Chondrocyte (in vitro differentiated cells): ENCODE measurements at regions not wholly inside any gene's neighbourhood (a gene's known extent, or its start where the extent isn't known, plus 50 kb on each side); places are given as distances from the start of the nearest gene placed in this dataset.
"Not testable (repeated sequence)": the region's sequence is repeated elsewhere in the genome, so short reads cannot be mapped to it uniquely, and the experiment has no call there.

Experiments used
- DNase-seq: peaks from one replicate; pipeline ENCODE4 v3.0.0; 2021; ENCODE audit warnings: mixed read lengths, low spot score
- H3K27ac Mint-ChIP-seq: one replicate; pipeline ENCODE4 v1.8.0; 2021; ENCODE audit warnings: mild to moderate bottlenecking, moderate library complexity, mixed read lengths; ENCODE audit not compliant: unreplicated experiment
- H3K27me3 Mint-ChIP-seq: 2 replicates; pipeline ENCODE4 v1.8.0; 2021; ENCODE audit warnings: low read depth, mixed read lengths
- H3K36me3 Mint-ChIP-seq: 2 replicates; pipeline ENCODE4 v1.8.0; 2021; ENCODE audit warnings: low read depth, mixed read lengths
- H3K4me1 Mint-ChIP-seq: 2 replicates; pipeline ENCODE4 v1.8.0; 2021; ENCODE audit warnings: low read depth, mild to moderate bottlenecking, mixed read lengths
- H3K4me3 Mint-ChIP-seq: one replicate; pipeline ENCODE4 v1.8.0; 2021; ENCODE audit warnings: mild to moderate bottlenecking, moderate library complexity, mixed read lengths; ENCODE audit not compliant: unreplicated experiment
- H3K9me3 Mint-ChIP-seq: 2 replicates; pipeline ENCODE4 v1.8.0; 2021; ENCODE audit warnings: low read depth, mixed read lengths
- TF ChIP-seq, protein P1 (sequence below): fragments of 200-600 bp; sonication (generic); IDR thresholded peaks from 2 replicates; pipeline ENCODE4 v1.5.0; 2021; ENCODE audit warnings: antibody characterized with exemption, mild to moderate bottlenecking, moderate library complexity

DNA sequence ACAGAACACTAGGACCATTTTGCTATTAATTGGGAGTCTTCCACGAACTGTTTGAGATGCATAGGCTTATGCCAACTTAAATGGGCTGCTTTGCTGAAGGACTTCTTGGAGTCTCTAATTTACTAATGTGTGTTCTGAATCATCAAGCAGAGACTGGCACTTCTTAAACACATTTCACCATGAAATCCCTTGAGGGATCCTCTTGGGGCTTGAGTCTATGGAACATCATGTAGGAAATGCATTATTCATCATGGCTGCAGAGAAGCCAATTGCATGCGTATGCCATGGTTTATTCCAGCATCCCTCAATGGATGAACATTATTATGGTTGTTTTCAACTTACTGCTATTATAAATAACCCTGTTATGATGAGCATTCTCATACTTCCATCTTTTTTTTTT, 73.4 kb downstream of the FGD2 start:
- Mint-ChIP-seq H3K9me3 (no peaks in the 10 kb centered on the region), H3K4me3 (no peak overlapping the region), H3K27ac (no peak overlapping the region), H3K4me1 (peaks cover 38% of the 10 kb centered on the region), H3K27me3 (peaks cover 3% of the 10 kb centered on the region), H3K36me3 (no peaks in the 10 kb centered on the region)
- DNase-seq: no peak
- TF ChIP-seq, protein P1, sequence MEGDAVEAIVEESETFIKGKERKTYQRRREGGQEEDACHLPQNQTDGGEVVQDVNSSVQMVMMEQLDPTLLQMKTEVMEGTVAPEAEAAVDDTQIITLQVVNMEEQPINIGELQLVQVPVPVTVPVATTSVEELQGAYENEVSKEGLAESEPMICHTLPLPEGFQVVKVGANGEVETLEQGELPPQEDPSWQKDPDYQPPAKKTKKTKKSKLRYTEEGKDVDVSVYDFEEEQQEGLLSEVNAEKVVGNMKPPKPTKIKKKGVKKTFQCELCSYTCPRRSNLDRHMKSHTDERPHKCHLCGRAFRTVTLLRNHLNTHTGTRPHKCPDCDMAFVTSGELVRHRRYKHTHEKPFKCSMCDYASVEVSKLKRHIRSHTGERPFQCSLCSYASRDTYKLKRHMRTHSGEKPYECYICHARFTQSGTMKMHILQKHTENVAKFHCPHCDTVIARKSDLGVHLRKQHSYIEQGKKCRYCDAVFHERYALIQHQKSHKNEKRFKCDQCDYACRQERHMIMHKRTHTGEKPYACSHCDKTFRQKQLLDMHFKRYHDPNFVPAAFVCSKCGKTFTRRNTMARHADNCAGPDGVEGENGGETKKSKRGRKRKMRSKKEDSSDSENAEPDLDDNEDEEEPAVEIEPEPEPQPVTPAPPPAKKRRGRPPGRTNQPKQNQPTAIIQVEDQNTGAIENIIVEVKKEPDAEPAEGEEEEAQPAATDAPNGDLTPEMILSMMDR: no peak

GRCh38 chr6:37081042-37081607, 75.7 kb downstream of the FGD2 start:
- Mint-ChIP-seq H3K4me1 (peaks cover 27% of the 10 kb centered on the region), H3K27ac (no peak overlapping the region), H3K4me3 (no peak overlapping the region), H3K9me3 (no peaks in the 10 kb centered on the region), H3K27me3 (peaks cover 3% of the 10 kb centered on the region), H3K36me3 (no peaks in the 10 kb centered on the region)
- TF ChIP-seq, protein P1: no peak
- no peak for DNase-seq

GRCh38 chr6:37082390-37083130, 77.1 kb downstream of the FGD2 start:
- Mint-ChIP-seq H3K4me3 (no peak overlapping the region), H3K36me3 (no peaks in the 10 kb centered on the region), H3K4me1 (peaks cover 20% of the 10 kb centered on the region), H3K27me3 (peaks cover 3% of the 10 kb centered on the region), H3K9me3 (no peaks in the 10 kb centered on the region), H3K27ac (no peak overlapping the region)
- TF ChIP-seq, protein P1: no peak
- DNase-seq: no peak

- Mint-ChIP-seq H3K36me3 (peaks cover 1% of the 10 kb centered on the region), H3K4me3 (no peak overlapping the region), H3K27ac (no peak overlapping the region), H3K27me3 (peaks cover 3% of the 10 kb centered on the region), H3K4me1 (peaks cover 11% of the 10 kb centered on the region), H3K9me3 (no peaks in the 10 kb centered on the region)
- DNase-seq: no peak
- TF ChIP-seq, protein P1: no peak
These were observed 78.0 kb downstream of the FGD2 start for GRCh38 chr6:37083243-37084138.

GRCh38 chr6:37084665-37085064, 79.2 kb downstream of the FGD2 start:
- not testable (repeated sequence) for H3K4me1 Mint-ChIP-seq, H3K9me3 Mint-ChIP-seq, DNase-seq, H3K36me3 Mint-ChIP-seq, H3K27me3 Mint-ChIP-seq, H3K27ac Mint-ChIP-seq, H3K4me3 Mint-ChIP-seq
